GM03348 (cell line): ENCODE measurements at regions not wholly inside any gene's neighbourhood (a gene's known extent, or its start where the extent isn't known, plus 50 kb on each side); places are given as distances from the start of the nearest gene placed in this dataset.
"Not testable (repeated sequence)": the region's sequence is repeated elsewhere in the genome, so short reads cannot be mapped to it uniquely, and the experiment has no call there.

ENCODE experiments used
- DNase-seq: peaks from one replicate; pipeline ENCODE4 v3.0.0; 2012; ENCODE audit warnings: low spot score

DNA sequence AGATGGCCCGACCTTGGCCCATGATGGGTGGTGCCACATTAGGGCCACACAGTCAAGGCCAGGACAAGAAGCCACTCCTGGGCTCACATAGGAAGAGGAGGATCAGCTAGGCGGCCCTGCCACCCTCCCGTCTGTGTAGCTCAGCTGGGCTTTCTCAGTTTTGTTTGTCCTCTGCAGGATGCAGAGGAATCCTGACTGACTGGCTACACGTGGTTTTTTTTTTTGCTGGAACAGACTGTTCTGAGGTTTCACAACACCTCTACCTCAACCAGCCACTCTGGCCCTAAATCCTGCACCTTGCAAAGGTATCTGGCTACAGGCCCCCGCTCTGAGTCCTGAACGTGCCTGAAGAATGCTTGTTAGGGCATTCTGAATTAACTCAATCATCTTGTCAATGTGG is 88.3 kb upstream of the MSX2 start:
- no peak for DNase-seq

DNA sequence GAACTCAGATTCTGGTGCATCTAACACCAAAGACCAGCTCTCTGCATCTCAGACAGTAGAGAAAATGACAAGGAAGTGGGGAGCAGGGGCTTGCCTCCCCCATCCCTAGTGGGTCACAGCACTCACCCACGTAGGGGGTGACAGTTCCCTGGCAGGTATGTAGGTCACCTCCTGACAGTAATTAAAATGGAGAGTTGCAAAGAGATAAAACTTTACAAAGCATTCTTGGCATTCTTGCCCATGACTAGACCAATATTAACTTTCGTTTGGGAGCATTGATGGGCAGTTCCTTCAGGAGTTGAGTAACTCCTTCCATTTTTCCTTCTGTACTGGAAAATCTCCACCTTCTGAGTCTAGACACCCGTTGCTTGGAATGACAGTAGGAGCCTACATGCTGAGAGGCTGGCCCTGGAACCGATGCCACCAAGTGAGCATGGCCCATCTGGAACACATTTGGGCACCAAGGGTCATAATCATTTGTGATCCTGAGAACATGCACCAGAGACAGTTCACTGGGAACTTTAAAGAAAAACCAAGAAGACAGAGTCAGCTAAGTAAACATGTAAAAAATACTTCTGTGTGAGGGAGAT is 81.5 kb upstream of the MSX2 start:
- no peak for DNase-seq

DNA sequence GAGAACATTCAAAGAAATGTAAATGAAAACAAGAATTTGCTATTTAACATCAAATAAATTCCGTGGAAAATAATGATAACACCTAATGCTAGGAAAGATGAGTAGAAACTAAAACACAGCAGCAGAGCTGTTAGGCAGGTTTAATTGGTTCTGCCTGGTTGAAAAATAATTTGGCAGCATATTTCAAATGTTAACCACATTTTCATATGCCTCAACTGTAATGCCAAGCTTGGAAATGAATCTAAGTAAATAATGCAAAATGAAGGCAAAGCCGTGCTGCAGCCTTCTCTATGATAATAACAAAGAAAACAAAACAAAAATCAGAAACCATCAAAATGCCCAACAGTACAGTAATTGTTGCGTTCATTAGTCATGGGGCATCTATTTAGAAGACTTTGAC is 79.9 kb upstream of the MSX2 start:
- no peak for DNase-seq

- no peak for DNase-seq
These were observed 79.5 kb upstream of the MSX2 start for GRCh38 chr5:174644923-174645322.

GRCh38 chr5:174645677-174646076 is 78.7 kb upstream of the MSX2 start:
- no peak for DNase-seq

DNA sequence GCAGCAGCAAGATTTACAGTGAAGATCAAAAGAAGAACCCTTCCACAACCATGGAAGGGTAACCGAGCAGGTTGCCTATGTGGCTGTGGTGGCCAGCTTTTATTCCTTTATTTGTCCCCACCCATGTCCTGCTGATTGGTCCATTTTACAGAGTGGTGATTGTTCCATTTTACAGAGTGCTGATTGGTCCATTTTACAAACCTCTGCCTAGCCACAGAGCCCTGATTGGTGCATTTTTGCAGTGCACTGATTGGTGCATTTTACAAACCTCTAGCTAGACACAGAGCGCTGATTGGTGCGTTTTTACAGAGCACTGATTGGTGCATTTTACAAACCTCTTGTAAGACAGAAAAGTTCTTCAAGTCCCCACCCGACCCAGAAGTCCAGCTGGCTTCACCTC is 75.8 kb upstream of the MSX2 start:
- not testable (repeated sequence) for DNase-seq

DNA sequence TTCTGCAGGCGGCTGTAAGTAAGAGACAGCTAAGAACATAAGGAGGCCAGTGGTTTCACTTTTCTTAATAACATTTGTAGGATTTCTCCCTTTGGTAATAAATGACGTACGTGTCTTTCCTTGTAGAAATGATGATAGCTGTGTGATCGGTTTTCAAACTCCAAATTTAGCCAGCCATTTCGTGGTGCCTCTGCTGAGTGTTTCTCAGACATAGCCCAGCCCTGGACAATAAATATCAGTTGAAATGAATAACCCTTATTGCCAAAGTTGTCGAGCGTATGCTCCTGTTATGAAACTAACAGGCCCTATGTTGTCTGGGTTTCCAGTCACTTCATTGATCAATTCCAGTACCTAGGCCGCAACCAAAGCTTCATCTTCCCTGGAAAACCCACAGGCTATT is 75.0 kb upstream of the MSX2 start:
- DNase-seq = no peak

- DNase-seq = no peak
These were observed 69.9 kb upstream of the MSX2 start for GRCh38 chr5:174654442-174654841.

- DNase-seq = no peak
These were observed 69.0 kb upstream of the MSX2 start for GRCh38 chr5:174655351-174655750.

- no peak for DNase-seq
These were observed 60.1 kb upstream of the MSX2 start for GRCh38 chr5:174664180-174664850.

DNA sequence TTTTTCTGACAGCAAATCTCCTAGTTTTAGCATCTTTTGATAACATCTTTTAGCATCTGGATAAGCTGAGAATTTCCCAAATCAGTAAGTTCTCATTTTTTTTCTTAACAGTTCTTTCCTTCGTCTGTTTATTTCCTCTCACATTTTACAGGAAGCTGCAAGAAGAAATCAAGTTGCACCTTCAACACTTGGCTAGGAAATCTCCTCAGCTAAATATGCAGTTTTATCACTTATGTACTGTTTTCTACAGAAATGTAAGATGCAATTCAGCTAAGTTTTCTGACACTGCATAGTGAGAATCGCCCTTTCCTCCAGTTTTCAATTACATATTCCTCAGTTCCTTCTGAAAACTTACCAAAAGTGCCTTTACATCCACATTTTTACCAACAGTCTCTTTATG is 59.0 kb upstream of the MSX2 start:
- no peak for DNase-seq

DNA sequence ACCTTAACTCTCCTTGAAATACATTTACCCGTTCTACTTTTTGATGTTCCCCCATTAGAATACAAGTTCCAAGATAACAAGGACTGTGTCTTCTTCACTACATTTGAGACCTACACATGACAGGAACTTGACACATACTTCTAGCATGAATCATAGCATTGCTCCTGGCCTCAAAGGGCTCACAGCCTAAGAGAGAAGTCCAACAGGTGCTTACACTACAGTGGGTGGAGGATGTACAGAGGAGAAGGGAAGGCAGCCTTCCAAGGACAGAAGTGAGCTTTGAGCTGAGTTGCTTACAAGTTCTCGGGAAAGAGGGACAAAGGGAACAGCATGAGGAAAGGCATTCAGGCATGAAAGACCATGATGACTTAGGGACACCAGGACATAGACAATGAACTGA is 56.9 kb upstream of the MSX2 start:
- no peak for DNase-seq

- no peak for DNase-seq
These were observed 56.0 kb upstream of the MSX2 start for GRCh38 chr5:174668349-174668748.
